Neural crest cell (in vitro differentiated cells): ENCODE measurements at regions not wholly inside any gene's neighbourhood (a gene's known extent, or its start where the extent isn't known, plus 50 kb on each side); places are given as distances from the start of the nearest gene placed in this dataset.

ENCODE experiments used
- DNase-seq: peaks from one replicate; pipeline ENCODE4 v3.0.0; 2021; ENCODE audit warnings: low read depth, mixed read lengths, low spot score
- H3K27ac Mint-ChIP-seq: one replicate; pipeline ENCODE4 v1.8.0; 2021; ENCODE audit warnings: mild to moderate bottlenecking, mixed read lengths; ENCODE audit not compliant: unreplicated experiment
- H3K27me3 Mint-ChIP-seq: 2 replicates; pipeline ENCODE4 v1.8.0; 2021; ENCODE audit warnings: low read depth, mild to moderate bottlenecking, mixed read lengths
- H3K36me3 Mint-ChIP-seq: 2 replicates; pipeline ENCODE4 v1.8.0; 2021; ENCODE audit warnings: low read depth, mild to moderate bottlenecking, mixed read lengths
- H3K4me1 Mint-ChIP-seq: 2 replicates; pipeline ENCODE4 v1.8.0; 2021; ENCODE audit warnings: mixed read lengths
- H3K4me3 Mint-ChIP-seq: one replicate; pipeline ENCODE4 v1.8.0; 2021; ENCODE audit warnings: mild to moderate bottlenecking, mixed read lengths
- H3K9me3 Mint-ChIP-seq: 2 replicates; pipeline ENCODE4 v1.8.0; 2021; ENCODE audit warnings: mixed read lengths
- CTCF ChIP-seq: fragments of 200-600 bp; sonication (generic); conservative IDR thresholded peaks from 2 replicates; pipeline ENCODE4 v1.5.0; 2021; ENCODE audit warnings: antibody characterized with exemption, mild to moderate bottlenecking

GRCh38 chr1:208850442-208850841, 606.3 kb upstream of the PLXNA2 start:
- TF ChIP-seq CTCF = no peak
- no peaks in the 10 kb centered on the region for H3K4me1 Mint-ChIP-seq
- no peak overlapping the region for H3K4me3 Mint-ChIP-seq
- no peaks in the 10 kb centered on the region for H3K36me3 Mint-ChIP-seq
- DNase-seq = no peak
- H3K27ac Mint-ChIP-seq = no peak overlapping the region
- H3K9me3 Mint-ChIP-seq = no peaks in the 10 kb centered on the region
- peaks cover 2% of the 10 kb centered on the region for H3K27me3 Mint-ChIP-seq

DNA sequence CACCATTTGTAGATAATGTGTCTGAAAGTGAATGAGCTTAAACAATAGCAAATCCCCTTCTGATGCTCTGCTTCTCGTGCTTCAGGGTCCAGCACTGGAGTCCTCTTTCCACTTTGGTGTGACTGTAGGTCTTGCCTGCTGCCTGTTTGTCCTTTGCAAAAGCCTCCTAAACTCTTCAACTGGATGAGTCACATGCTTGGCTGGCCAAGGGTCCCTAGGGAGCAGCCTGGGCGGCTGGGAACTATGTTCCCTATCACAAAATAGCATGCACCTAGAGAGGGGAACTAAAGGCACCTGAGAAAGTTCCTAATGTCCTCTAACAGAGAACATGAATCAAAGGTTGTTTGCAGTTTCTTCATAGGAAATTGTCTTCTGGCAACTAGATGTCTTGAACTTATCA, 607.2 kb upstream of the PLXNA2 start:
- H3K27ac Mint-ChIP-seq = no peak overlapping the region
- TF ChIP-seq CTCF = no peak
- peaks cover 2% of the 10 kb centered on the region for H3K27me3 Mint-ChIP-seq
- no peaks in the 10 kb centered on the region for H3K36me3 Mint-ChIP-seq
- H3K9me3 Mint-ChIP-seq = no peaks in the 10 kb centered on the region
- DNase-seq = no peak
- H3K4me1 Mint-ChIP-seq = no peaks in the 10 kb centered on the region
- no peak overlapping the region for H3K4me3 Mint-ChIP-seq

DNA sequence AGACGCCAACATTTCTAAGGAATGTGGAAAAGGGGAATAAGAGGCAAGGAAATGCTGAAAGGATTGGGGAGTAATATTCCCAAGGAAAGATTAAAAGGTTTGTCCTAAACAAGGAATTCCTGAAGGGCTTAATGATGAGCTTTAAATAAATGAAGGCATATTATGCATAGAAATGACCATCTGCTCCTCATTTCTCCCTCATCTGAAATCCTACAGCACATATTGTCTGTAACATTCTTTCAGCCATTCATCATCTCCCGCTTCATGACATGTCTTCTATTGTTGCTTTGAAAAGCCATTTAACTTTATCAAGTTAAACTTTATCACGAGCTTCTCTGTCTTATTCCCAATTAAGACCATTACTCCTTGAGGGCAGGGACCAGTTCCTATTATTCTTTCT, 608.7 kb upstream of the PLXNA2 start:
- Mint-ChIP-seq H3K4me1 (no peaks in the 10 kb centered on the region), H3K27ac (no peak overlapping the region), H3K9me3 (no peaks in the 10 kb centered on the region), H3K27me3 (peaks cover 6% of the 10 kb centered on the region), H3K4me3 (no peak overlapping the region), H3K36me3 (no peaks in the 10 kb centered on the region)
- no peak for DNase-seq
- TF ChIP-seq CTCF = no peak

DNA sequence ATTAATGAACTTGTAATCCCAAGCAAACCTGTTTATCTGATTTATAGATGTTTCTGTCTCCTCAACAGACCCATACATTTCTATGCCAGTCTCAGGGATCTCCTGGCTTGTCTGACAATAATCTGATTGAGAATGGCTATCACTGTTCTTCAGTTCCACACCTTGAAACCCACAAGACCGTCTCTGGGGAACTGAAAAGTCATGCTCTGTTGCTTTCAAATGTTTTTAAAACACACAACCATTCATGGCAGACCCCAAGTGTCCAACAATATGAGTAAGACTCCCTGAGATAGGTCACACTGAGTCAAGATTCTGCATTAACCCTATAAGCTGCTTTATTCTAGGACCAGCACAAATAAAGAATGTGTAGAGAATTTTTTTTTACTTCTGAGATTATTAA, 611.2 kb upstream of the PLXNA2 start:
- TF ChIP-seq CTCF = no peak
- Mint-ChIP-seq H3K9me3 (no peaks in the 10 kb centered on the region), H3K4me3 (no peak overlapping the region), H3K36me3 (peaks cover 2% of the 10 kb centered on the region), H3K4me1 (no peaks in the 10 kb centered on the region), H3K27ac (no peak overlapping the region), H3K27me3 (peaks cover 3% of the 10 kb centered on the region)
- no peak for DNase-seq

DNA sequence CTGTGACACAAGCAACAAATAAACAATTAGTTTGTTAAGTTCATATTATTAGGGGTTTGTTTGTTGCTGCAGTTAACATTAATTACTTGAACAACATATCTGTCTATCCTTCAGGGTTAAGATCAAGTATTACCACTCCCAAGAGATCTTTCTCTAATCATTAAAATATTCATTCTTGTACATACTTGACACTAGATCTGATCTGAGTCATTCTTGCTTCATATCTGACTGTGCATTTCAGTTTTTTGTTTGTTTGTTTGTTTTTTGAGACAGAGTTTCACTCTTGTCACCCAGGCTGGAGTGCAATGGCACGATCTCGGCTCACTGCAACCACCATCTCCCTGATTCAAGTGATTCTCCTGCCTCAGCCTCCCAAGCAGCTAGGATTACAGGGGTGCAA, 613.3 kb upstream of the PLXNA2 start:
- TF ChIP-seq CTCF = no peak
- no peaks in the 10 kb centered on the region for H3K4me1 Mint-ChIP-seq
- H3K27ac Mint-ChIP-seq = no peak overlapping the region
- H3K9me3 Mint-ChIP-seq = peaks cover 4% of the 10 kb centered on the region
- no peak for DNase-seq
- no peak overlapping the region for H3K4me3 Mint-ChIP-seq
- H3K27me3 Mint-ChIP-seq = peaks cover 12% of the 10 kb centered on the region
- H3K36me3 Mint-ChIP-seq = peaks cover 2% of the 10 kb centered on the region

- peaks cover 12% of the 10 kb centered on the region for H3K27me3 Mint-ChIP-seq
- DNase-seq = no peak
- no peak for TF ChIP-seq CTCF
- H3K27ac Mint-ChIP-seq = no peak overlapping the region
- no peak overlapping the region for H3K4me3 Mint-ChIP-seq
- H3K9me3 Mint-ChIP-seq = peaks cover 4% of the 10 kb centered on the region
- no peaks in the 10 kb centered on the region for H3K4me1 Mint-ChIP-seq
- H3K36me3 Mint-ChIP-seq = peaks cover 2% of the 10 kb centered on the region
Observed at GRCh38 chr1:208858738-208859137, 614.6 kb upstream of the PLXNA2 start.
